GM18868 (cell line): ENCODE measurements at regions not wholly inside any gene's neighbourhood (a gene's known extent, or its start where the extent isn't known, plus 50 kb on each side); places are given as distances from the start of the nearest gene placed in this dataset.
"Not testable (repeated sequence)": the region's sequence is repeated elsewhere in the genome, so short reads cannot be mapped to it uniquely, and the experiment has no call there.

Source experiments
- ATAC-seq: cut with Tn5 transposase; IDR thresholded peaks from one replicate; pipeline ENCODE4 v1.9.1; 2021; ENCODE audit warnings: mild to moderate bottlenecking, moderate library complexity; ENCODE audit not compliant: unreplicated experiment

- ATAC-seq = no peak
Measured at GRCh38 chr3:74426571-74426970, 187.9 kb downstream of the CNTN3 start.

- no peak for ATAC-seq
Measured at GRCh38 chr3:74423867-74424266, 190.6 kb downstream of the CNTN3 start.

- ATAC-seq = no peak
Measured at GRCh38 chr3:74420538-74421124, 193.8 kb downstream of the CNTN3 start.

GRCh38 chr3:74415731-74416130, 198.7 kb downstream of the CNTN3 start:
- no peak for ATAC-seq

GRCh38 chr3:74413547-74414241, 200.8 kb downstream of the CNTN3 start:
- no peak for ATAC-seq

GRCh38 chr3:74410276-74410941, 204.1 kb downstream of the CNTN3 start:
- ATAC-seq = no peak

- no peak for ATAC-seq
Measured at GRCh38 chr3:74409066-74409465, 205.4 kb downstream of the CNTN3 start.

GRCh38 chr3:74403307-74403706, 211.2 kb downstream of the CNTN3 start:
- no peak for ATAC-seq

- no peak for ATAC-seq
Measured at GRCh38 chr3:74402821-74403220, 211.6 kb downstream of the CNTN3 start.

- no peak for ATAC-seq
Measured at GRCh38 chr3:74393426-74393825, 221.0 kb downstream of the CNTN3 start.

GRCh38 chr3:74390121-74390877, 224.2 kb downstream of the CNTN3 start:
- no peak for ATAC-seq

- no peak for ATAC-seq
Measured at GRCh38 chr3:74387111-74387735, 227.2 kb downstream of the CNTN3 start.

GRCh38 chr3:74384159-74384558, 230.3 kb downstream of the CNTN3 start:
- no peak for ATAC-seq

GRCh38 chr3:74377669-74378068, 236.8 kb downstream of the CNTN3 start:
- ATAC-seq = no peak

- not testable (repeated sequence) for ATAC-seq
Measured at GRCh38 chr3:74376323-74376722, 238.1 kb downstream of the CNTN3 start.

- no peak for ATAC-seq
Measured at GRCh38 chr3:74375653-74376052, 238.8 kb downstream of the CNTN3 start.

- ATAC-seq = no peak
Measured at GRCh38 chr3:74372743-74373142, 241.7 kb downstream of the CNTN3 start.

GRCh38 chr3:74370342-74370741, 244.1 kb downstream of the CNTN3 start:
- ATAC-seq = no peak

- ATAC-seq = no peak
Measured at GRCh38 chr3:74366331-74366730, 248.1 kb downstream of the CNTN3 start.

- no peak for ATAC-seq
Measured at GRCh38 chr3:74363346-74363745, 251.1 kb downstream of the CNTN3 start.

- no peak for ATAC-seq
Measured at GRCh38 chr3:74360406-74360805, 254.1 kb downstream of the CNTN3 start.
